NCI-H2029 (cell line): ENCODE measurements at regions not wholly inside any gene's neighbourhood (a gene's known extent, or its start where the extent isn't known, plus 50 kb on each side); places are given as distances from the start of the nearest gene placed in this dataset.

Source experiments
- DNase-seq: peaks from one replicate; lab custom pipeline; 2025; lab: John Stamatoyannopoulos, UW

DNA sequence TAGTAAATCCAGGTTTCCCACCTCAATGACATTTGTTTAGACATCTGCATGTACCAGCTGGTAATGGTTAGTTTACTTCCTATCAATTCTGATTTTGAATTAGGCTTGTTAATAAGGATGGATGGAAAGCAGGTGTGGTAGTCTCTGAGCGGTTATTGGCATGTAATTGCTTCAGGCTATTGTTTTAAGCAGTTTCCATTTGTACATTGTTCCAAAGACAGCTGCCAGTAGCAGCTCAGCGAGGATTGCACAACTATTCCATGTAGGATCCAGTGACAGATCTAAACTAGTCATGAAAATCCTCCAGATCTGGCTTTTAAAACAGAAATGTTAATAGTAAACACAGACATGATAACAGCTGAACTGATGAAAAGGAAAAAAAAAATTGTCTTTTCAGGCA is 436.0 kb upstream of the ADARB2 start:
- no peak for DNase-seq

DNA sequence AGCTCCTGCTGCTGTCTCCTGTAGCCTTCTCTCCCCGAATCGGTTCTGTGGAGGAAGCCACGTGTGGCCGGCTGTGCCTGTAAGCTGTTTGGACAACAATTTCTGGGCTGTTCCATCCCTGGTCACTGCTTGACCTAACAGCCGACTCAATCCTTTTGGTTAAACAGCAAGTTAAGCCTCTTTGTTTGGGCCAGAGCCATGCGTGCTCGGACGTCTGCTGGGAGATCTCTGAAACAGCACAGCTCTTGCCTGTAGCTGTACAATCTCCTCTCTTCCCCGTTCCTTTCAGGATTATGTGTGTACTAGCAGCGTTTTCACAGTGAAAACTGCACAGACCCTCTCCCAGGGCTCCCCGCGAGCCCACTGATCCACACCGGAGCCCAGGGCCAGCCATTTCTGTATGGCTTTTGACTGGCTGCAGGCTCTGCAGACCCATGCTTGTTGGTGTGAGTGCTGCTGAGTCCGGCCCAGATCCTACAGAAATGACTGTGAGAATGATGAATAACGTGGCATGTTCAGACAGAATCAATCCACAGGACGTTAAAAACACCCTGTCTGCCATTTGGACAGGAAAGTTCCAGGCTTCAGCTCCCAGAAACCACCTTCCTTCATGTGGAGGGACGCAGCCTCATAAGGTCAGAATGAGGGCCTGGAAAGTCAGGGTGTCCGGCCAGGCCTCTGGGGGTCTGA is 428.6 kb upstream of the ADARB2 start:
- no peak for DNase-seq

DNA sequence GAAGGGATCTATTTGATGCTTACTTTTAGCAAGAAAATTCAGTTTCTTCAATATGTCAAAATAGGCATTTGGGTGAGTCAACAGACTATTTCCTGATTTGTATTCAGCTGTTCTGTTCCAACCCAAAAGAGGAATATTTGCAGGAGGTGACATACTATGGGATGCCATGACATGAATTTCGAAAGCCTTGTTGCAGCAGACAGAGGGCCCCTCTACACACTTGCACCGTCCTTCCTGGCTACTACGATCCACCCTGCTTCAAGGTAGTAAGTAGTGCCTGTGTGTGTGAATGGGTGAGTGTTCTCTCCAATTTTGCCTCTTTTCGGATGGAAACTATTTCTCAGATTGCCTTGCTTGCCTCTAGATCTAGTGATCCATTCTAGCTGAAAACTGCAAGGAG is 413.0 kb upstream of the ADARB2 start:
- DNase-seq: no peak

DNA sequence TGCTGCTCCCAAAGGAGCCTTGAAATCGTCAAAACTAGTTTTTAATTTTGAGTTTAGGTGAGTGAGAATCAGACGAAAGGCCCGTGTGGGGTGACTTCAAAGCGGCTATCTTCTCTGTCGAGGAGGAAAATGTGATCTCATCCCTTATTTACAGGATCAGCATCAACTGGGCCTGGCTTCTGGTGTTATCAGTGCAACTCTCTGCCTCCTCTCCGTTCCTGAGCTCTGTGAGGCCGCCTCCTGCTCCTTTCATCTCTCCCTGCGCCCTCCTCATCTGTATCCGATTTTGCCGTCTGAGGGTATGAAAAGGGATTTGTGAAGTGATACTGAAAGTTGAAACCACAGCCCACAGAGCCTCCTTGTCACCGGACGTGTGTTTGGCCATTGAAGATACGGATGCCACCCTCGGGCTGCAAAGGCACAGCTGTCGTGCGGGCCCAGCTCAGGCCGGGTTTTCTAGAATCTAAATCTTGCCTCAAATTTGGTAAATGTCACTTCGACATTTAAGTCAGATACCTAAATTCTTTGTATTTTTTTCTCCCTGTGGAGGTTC is 408.7 kb upstream of the ADARB2 start:
- no peak for DNase-seq

DNA sequence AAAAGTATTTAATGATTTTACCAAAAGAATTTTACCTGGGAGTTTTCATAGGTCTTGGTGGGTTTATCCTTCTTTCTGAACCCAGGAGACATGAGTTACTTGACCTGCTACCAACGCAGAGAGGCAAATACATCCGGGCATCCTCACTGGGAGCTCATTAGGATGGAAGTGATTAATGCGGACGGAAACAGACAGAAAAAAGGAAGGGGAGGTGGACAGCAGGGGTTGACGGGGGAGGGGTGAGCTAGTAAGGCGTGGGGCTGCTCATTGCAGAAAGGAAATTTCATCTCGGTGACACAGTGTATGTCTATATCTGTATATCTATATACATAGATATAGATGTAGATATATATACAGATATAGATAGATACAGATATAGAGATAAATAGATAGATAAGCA is 408.2 kb upstream of the ADARB2 start:
- no peak for DNase-seq

DNA sequence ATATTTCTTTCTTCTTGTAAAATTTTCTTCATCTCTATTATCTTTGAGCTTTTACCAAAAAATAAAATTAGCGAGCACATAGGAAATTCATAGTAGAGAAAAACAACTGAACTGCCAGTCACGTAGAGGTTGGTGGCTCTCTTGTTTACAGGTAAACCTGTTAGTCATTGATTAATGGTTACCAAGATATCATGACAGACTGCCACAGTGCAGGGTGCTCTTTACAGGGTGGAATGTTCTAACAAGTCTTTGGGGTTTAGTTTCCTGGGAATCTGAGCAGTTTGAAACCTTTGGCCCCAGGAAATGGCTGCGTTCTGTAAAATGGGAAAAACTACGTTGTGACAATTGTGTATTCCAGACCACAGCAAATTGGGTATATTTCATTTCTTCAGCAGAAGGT is 407.3 kb upstream of the ADARB2 start:
- DNase-seq: no peak

DNA sequence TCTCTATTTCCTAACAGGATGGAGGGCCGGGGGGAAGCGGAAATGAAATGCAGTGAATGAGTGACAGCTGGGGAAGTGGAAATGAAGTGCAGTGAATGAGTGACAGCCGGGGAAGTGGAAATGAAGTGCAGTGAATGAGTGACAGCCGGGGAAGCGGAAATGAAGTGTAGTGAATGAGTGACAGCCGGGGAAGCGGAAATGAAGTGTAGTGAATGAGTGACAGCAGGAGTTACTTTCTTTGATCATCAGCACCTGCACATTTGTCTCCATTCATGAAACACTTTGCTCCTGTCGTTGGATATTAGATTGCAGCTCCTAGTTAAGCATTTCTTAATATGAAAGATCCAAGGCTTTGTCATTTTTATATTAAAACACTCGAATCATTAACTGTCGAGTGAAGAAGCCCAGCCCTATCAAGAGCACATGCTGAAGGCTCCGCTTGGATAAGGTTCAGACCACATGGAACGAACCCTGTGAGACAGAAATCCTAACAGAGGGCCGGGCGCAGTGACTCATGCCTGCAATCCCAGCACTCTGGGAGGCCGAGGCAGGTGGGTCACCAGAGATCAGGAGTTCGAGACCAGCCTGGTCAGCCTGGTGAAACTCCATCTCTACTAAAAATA is 406.0 kb upstream of the ADARB2 start:
- DNase-seq: no peak

DNA sequence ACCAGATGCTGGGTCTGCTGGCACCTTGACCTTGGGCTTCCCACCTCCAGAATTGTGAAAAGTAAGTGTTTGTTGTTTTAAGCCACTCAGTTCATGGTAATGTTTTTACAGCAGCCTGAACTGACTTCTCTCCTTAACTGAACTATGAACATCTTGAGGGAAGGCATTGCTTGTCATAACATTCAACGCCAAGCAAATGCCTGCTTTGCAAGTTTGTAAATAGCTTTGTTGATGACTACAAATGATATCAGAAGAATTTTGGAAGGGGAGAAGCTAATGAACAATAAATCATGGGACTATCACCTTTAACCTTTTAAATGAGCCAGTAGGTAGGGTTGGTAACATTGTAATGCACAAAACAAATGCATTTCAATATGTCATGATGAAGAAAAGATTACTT is 402.4 kb upstream of the ADARB2 start:
- no peak for DNase-seq

DNA sequence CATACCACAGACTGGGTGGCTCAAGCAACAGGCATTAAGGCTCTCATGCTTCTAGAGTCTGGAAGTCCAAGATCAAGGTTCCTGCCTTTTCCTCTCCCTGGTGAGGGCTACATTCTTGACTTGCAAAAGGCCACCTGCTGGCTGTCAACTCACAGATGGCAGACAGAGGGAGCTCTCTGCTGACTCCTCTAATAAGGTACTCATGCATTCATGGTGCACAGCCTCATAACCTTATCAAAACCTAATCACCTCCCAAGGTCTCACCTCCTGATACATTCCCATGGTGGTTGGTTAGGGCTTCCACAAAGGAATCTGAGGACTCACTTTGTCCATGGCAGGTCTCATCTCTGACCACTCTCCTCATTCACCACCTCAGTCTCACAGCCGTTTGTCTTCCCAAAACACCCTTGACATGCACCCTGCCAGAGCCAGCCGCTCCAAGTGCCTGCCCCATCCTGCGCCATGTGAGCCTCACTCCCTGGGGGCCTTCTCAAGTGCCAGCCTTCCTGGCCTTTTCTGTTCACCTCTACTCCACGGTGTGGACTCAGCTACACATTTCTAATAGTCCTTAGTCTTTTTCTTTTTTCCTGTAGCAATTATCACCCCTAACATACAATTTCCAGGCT is 400.3 kb upstream of the ADARB2 start:
- DNase-seq: peak; percentile 5

DNA sequence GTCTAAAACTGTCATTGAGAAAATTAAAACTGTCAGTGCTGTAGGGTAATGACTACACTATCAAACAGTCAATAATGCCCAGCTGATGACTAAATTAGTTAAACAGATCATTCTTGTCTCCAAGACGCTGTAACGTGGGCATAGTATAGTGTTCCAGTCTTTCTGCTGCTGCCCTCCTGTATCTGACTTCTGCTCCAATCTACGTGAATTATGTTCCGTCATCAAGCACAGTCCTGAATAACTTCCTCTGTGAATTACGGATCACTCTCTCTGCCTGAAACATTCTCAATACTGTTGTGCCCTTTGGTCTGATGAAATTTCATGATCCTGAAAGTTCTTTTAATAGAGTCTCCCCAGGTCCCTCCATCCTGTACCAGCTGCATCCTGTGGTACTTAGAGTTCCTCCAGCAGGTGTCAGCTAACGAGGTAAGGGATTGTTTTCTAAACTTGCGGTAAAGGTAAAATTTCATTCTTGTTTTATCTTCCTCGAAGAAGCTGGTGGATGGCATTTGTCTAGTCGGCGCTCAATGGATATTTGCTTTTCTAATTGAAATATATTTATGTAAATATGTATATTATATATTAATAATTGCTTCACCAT is 393.5 kb upstream of the ADARB2 start:
- DNase-seq: no peak

DNA sequence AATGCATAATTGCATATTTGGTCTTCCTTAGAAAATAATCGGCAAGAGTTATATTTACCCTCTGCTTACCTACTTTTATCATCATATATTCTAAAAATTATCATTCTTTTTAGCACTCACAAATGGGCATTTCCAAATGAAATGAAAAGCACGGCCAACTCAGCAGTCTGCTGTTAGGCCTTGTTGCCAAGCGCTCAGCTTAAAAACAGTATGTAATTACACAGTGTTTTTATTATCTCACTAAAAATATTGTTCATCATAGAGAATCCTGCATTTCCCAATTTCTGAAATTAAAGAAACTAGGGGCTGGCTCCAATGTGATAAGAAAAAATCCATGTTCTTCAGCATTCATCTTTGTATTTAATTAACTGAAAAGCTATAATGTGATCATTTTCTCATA is 391.7 kb upstream of the ADARB2 start:
- no peak for DNase-seq

DNA sequence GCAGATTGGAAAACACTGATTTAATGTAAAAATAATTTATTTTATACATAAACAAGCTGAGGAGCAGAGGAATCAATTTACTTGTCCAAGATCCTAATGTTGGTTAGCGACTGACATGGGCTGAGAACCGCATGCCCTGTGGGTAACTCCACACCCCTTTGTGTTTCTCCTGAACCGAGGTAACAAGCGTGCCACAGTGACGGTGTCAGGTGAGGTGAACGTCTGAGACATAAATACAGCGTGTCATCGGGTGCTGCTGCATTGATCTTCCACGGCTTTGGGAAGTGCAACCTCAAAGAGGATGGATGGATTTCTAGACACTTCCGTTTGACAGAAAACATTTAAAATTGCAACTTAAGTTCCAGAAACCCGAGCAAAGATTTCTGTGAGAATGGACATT is 386.8 kb upstream of the ADARB2 start:
- no peak for DNase-seq

DNA sequence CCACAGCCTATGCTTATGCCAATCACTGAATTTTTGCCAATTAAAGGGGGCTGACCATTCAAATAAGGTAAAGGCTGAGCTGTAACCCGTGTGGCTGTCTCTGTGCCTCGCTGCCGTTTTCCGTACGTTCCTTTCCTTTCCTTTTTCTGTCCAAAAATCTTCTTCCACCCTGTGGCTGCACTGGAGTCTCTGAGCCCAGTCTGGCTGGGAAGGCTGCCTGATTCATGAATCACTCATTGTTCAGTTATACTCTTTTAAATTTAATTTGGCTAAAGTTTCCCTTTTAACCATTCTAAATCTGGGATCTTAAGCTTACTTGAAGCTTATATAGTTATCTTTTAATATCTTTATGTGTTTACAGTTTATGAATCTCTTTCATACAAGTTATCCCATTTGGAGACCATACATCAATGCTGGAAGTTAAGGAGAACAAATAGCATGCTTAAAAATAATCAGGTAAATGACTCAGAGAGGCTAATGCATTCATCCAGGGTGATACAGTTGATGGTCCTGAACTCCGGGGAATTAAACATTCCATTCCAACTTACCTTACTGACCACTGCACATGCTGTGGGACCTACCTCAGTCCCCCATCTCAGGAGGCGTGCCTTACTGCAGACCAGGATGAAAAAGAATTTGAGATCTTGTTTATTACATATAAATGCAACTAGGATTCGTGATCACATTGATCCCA is 385.3 kb upstream of the ADARB2 start:
- DNase-seq: no peak

DNA sequence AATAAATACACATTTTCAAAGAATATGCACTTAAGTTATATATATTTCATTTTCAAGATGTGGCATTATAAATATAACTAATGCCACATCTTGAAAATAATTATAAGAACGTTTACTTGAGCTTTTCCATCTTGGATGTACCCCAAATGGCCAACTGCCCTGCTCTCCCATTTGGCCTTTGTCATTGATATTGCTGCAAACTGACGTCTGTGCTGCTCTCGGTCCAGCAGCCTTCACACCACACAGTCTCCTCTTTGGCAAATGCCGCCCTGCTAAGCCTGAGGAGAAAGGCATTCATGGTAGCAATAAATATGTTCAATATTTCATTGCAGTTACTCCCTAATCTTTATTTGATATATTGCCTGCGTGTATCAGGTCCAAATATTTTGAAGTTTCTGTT is 384.6 kb upstream of the ADARB2 start:
- DNase-seq: no peak

DNA sequence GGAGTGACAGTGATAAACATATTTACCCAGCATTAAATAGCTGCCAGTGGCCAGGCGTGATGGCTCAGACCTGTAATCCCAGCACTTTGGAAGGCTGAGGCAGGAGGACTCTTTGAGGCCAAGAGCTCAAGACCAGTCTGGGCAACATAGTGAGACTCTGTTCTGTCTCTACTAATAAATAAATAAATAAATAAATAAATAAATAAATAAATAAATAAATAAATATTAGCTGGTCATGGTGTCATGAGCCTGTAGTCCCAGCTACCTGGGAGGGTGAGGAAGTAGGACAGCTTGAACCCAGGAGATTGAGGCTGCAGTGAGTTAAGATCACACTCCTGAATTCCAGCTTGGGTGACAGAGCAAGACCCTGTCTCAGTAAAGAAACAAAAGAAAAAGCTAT is 384.0 kb upstream of the ADARB2 start:
- DNase-seq: no peak

DNA sequence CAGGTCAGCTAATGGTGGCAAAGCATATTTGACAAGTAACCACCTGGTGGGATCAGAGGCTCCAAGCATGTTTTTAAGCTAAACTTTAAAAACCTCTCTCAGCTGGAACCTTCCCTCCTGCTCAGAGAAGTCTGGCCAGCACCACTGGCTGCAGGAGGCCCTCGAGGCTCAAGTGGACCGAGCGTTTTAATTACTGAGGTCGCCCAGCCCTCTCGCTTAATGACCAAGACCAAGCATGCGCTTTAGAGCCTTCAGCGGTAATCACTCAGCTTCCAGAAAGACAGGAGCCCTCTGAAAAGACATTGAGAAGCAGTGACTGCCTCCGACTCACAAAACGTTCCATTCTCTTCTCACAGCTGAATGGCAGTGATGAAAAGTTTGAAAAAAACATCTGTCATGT is 383.4 kb upstream of the ADARB2 start:
- no peak for DNase-seq

DNA sequence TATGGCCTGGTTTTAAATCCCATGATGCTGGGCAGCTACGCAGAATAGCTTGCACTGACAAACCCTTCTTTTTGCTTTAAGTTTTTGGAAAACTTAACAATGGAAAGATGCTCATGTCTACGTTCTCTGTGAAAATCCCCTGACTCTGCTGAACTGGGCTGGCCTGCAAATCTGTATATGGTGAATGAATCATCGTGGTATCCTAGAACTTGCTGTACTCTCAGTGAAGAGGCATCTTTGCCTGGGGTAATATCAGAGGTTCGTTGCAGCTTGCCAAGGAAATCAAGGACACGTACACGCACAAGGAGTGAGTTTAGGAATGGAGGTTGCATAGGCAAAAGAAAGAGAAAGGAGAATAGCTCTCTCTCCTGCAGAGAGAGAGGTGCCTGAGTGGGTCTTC is 382.0 kb upstream of the ADARB2 start:
- no peak for DNase-seq

DNA sequence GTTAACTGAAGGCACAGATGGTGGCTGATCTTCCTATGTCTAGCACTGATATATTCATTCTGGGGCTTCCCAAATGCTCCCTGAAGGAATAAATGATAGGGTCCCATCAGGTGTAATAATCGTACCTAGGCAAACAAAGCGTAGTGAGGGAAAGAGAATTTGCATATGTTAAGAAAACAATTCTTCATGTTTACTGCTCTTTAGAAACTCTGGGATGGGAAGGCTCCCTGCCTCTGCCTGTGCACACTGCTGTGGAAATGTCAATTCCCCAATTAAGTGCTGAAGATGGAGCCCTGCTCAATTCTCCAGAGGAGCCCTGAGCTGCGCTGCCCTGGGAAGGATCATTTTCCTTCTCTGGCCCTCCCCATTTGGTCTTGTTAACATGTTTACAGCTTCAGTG is 380.9 kb upstream of the ADARB2 start:
- no peak for DNase-seq

DNA sequence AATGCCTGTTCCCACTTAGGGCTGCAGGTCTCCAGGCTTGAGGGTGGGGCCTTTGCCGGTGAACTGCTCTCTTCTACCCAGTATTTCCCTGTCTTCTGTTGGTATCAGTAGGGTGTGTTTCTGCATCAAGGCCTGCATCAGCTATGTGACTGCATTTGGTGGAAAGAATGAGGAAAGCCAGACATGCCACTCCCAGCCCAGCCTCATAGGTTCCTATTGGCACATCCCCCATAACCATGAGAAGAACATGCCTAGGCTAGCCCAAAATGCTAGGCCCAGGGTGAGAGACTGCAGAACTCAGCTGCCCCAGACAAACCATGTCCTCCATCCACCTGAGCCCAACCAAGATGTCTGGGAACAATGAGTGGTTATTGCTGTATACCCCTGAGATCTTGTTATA is 380.3 kb upstream of the ADARB2 start:
- DNase-seq: no peak

DNA sequence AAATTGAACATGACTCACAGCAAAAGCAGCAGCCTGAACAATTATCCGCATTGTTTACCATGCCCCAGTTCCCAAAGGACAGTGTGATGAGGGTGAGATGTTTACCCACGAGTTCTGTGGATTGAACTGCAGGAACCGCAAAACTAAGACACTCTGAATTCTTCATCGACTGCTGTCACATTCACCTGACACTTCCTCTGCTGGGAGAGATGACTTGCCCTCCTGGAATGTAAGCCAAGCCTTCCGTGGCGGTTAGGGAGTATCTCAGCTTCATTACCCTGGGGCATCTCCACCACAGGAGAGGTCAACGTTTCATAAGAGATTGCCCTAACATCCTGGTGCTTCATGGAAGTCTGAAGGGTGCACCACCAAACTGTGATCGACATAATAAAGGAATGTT is 374.6 kb upstream of the ADARB2 start:
- DNase-seq: no peak

DNA sequence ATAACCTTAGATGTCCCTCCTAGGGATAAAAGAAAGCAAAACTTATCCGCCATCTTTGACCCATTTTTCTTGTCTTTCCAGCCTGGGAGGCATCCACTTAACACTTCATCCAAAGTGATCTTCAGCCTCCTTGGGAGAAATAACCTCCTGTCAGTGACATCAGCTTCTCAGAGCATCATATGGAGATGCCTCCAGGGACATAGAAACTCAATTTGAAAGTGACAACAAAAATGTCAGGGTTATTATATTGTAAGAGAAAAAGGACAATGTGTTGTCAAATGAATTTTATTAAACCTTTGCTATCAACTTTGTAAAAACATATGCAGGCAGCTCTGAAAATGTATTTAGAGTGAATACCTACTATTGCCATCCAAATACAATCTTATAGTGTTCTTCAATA is 371.2 kb upstream of the ADARB2 start:
- no peak for DNase-seq

DNA sequence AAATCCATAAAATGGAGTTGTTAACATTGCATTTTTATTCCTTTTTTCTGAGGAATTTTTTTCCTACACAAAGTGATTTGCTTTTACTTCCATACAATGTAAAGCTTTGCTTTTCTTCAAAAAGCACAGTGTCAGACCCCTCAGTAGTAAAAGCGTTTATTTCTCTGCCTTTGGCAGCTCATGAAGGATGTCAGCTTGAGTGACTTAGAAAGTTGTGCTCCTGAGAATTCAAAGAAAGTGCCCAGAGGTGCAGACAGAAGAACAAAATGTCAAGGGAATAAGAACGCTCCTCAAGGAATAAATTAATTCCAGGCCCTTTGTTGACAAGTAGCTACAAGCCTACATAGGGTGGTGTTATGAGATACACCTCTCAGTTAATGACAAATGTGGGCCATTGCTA is 369.3 kb upstream of the ADARB2 start:
- no peak for DNase-seq

DNA sequence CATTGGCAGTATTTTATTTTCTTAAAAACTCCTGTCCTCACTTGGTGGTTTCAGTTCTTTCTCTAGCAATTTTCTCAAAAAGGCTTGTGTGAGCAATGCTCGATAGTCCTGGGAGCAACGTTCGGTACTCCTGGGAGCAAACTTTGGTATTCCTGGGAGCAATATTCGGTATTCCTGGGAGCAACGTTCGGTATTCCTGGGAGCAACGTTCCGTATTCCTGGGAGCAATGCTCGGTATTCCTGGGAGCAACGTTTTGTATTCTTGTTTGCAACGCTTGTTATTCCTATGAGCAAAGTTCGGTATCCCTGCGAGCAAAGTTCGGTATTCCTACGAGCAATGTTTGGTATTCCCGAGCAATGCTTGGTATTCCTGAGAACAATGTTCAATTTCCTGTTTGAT is 362.0 kb upstream of the ADARB2 start:
- DNase-seq: no peak
